Keratinocyte (primary cell): ENCODE measurements at regions not wholly inside any gene's neighbourhood (a gene's known extent, or its start where the extent isn't known, plus 50 kb on each side); places are given as distances from the start of the nearest gene placed in this dataset.

ENCODE experiments used
- DNase-seq: peaks from one replicate; pipeline ENCODE4 v3.0.0-alpha.2; 2011; ENCODE audit warnings: low read depth, missing footprints, low spot score
- FAIRE-seq: peaks from 2 replicates; lab custom pipeline; 2011; peaks lifted over from hg19 to GRCh38; lab: Jason Lieb, UNC
- H2AFZ ChIP-seq: 2 replicates; pipeline ENCODE4 v1.6.0; 2012; ENCODE audit warnings: low read length, control low read depth, inconsistent platforms; ENCODE audit not compliant: control insufficient read depth
- H3K27ac ChIP-seq: 2 replicates; pipeline ENCODE4 v1.5.1; 2011; ENCODE audit warnings: low read length; ENCODE audit not compliant: control insufficient read depth, insufficient read depth
- H3K27me3 ChIP-seq: 3 replicates; pipeline ENCODE4 v1.6.0; 2011; ENCODE audit warnings: low read length; ENCODE audit not compliant: control insufficient read depth, insufficient read depth; ENCODE audit errors: extremely low read depth
- H3K36me3 ChIP-seq, 2 experiments: 2 replicates in 1 of 2; 3 replicates in 1 of 2; pipeline ENCODE4 v1.5.1; 2011; ENCODE audit warnings: low read length in 2 of 2, mild to moderate bottlenecking in 1 of 2; ENCODE audit not compliant: control insufficient read depth in 2 of 2, insufficient read depth in 2 of 2; ENCODE audit errors: extremely low read depth in 1 of 2
- H3K4me1 ChIP-seq: 3 replicates; pipeline ENCODE4 v1.5.1; 2011; ENCODE audit warnings: low read length; ENCODE audit not compliant: control insufficient read depth, insufficient read depth; ENCODE audit errors: extremely low read depth
- H3K4me2 ChIP-seq: 3 replicates; pipeline ENCODE4 v1.6.0; 2011; ENCODE audit warnings: low read depth, low read length; ENCODE audit not compliant: control insufficient read depth, insufficient read depth; ENCODE audit errors: extremely low read depth
- H3K4me3 ChIP-seq, 3 experiments: fragments of 200-600 bp in 1 of 3; sonication (generic) in 1 of 3; 2 replicates in 2 of 3; 3 replicates in 1 of 3; pipeline ENCODE4 v1.5.1; 2011 to 2016; ENCODE audit warnings: low read length in 3 of 3, mild to moderate bottlenecking in 3 of 3, control low read depth in 2 of 3, inconsistent platforms in 1 of 3, low read depth in 1 of 3, mixed read lengths in 1 of 3, mixed run types in 1 of 3, moderate library complexity in 1 of 3; ENCODE audit not compliant: control insufficient read depth in 2 of 3, insufficient read depth in 2 of 3; ENCODE audit errors: extremely low read depth in 1 of 3
- H3K79me2 ChIP-seq: 2 replicates; pipeline ENCODE4 v1.6.0; 2012; ENCODE audit warnings: low read length; ENCODE audit not compliant: control insufficient read depth, insufficient read depth
- H3K9ac ChIP-seq: 3 replicates; pipeline ENCODE4 v1.6.0; 2011; ENCODE audit warnings: low read length; ENCODE audit not compliant: control insufficient read depth, insufficient read depth; ENCODE audit errors: extremely low read depth
- H3K9me1 ChIP-seq: 3 replicates; pipeline ENCODE4 v1.6.0; 2011; ENCODE audit warnings: low read length; ENCODE audit not compliant: control insufficient read depth, insufficient read depth; ENCODE audit errors: extremely low read depth
- H3K9me3 ChIP-seq: 2 replicates; pipeline ENCODE4 v1.5.1; 2012; ENCODE audit warnings: low read depth, low read length; ENCODE audit not compliant: control insufficient read depth
- H4K20me1 ChIP-seq: 3 replicates; pipeline ENCODE4 v1.6.0; 2011; ENCODE audit warnings: low read length; ENCODE audit not compliant: control insufficient read depth, insufficient read depth; ENCODE audit errors: extremely low read depth
- EZH2 ChIP-seq: IDR thresholded peaks from one replicate; pipeline ENCODE4 v1.6.1; 2012; ENCODE audit warnings: inconsistent platforms, mild to moderate bottlenecking, low read length, moderate library complexity
- dilution Hi-C: fragments of 300-500 bp; cut with MboI; formaldehyde crosslinking; loops from one replicate; pipeline ENCODE4 v1.7.0; 2020; ENCODE audit warnings: low sequenced_read_pairs; ENCODE audit not compliant: extremely low pct_ligation_motif_present
- TF ChIP-seq, protein P1 (sequence below), 3 experiments: IDR thresholded peaks in 1 of 3; conservative IDR thresholded peaks in 1 of 3; optimal IDR thresholded peaks in 1 of 3; 2 replicates in 2 of 3; 3 replicates in 1 of 3; pipeline versions ENCODE3 to v1.5.1; 2011; ENCODE audit warnings: low read length in 3 of 3, mild to moderate bottlenecking in 3 of 3, moderate library complexity in 2 of 3, control low read depth in 1 of 3, inconsistent platforms in 1 of 3; ENCODE audit not compliant: insufficient read depth in 2 of 3; ENCODE audit errors: extremely low read depth in 1 of 3

DNA sequence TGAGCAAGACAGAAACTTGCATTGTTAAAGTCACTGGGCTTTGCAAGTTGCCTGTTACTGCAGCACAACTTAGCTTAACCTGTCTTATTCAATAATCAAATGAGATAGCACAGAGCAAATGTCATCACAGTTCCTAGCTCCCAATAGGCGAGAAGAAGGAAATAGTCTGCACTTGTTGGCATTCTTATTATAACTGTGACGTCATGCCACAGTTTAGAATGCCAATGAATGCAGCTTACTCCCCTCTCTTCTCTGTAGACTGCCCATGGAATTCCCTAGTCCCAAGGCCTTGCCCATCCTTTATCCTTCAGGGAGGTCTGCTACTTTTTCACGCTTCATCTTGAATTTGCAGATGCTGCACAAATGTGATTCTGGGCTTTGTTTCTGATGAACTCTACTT lies 1094.9 kb upstream of the AUTS2 start:
- DNase-seq = no peak
- no peak overlapping the region for H3K9ac ChIP-seq
- no peak overlapping the region for H3K4me3 ChIP-seq
- dilution Hi-C loops = no loop called here
- no peak overlapping the region for H3K4me2 ChIP-seq
- no peaks in the 10 kb centered on the region for H3K9me3 ChIP-seq
- no peak for FAIRE-seq
- no peaks in the 10 kb centered on the region for H3K4me1 ChIP-seq
- no peaks in the 10 kb centered on the region for H3K36me3 ChIP-seq
- H3K9me1 ChIP-seq = no peaks in the 10 kb centered on the region
- no peak overlapping the region for H3K27ac ChIP-seq
- no peaks in the 10 kb centered on the region for H3K27me3 ChIP-seq
- no peaks in the 10 kb centered on the region for H3K79me2 ChIP-seq
- H4K20me1 ChIP-seq = no peaks in the 10 kb centered on the region
- no peak overlapping the region for H2AFZ ChIP-seq
- TF ChIP-seq, protein P1, sequence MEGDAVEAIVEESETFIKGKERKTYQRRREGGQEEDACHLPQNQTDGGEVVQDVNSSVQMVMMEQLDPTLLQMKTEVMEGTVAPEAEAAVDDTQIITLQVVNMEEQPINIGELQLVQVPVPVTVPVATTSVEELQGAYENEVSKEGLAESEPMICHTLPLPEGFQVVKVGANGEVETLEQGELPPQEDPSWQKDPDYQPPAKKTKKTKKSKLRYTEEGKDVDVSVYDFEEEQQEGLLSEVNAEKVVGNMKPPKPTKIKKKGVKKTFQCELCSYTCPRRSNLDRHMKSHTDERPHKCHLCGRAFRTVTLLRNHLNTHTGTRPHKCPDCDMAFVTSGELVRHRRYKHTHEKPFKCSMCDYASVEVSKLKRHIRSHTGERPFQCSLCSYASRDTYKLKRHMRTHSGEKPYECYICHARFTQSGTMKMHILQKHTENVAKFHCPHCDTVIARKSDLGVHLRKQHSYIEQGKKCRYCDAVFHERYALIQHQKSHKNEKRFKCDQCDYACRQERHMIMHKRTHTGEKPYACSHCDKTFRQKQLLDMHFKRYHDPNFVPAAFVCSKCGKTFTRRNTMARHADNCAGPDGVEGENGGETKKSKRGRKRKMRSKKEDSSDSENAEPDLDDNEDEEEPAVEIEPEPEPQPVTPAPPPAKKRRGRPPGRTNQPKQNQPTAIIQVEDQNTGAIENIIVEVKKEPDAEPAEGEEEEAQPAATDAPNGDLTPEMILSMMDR (optimal IDR thresholded peaks at IDR 0.05 in 1 of 3, IDR thresholded peaks at IDR 0.05 in 1 of 3, conservative IDR thresholded peaks at IDR 0.05 in 1 of 3; ENCODE audit: extremely low read depth in 1 of 3, insufficient read depth in 2 of 3, low read length in 3 of 3) = no peak
- no peak for TF ChIP-seq EZH2

DNA sequence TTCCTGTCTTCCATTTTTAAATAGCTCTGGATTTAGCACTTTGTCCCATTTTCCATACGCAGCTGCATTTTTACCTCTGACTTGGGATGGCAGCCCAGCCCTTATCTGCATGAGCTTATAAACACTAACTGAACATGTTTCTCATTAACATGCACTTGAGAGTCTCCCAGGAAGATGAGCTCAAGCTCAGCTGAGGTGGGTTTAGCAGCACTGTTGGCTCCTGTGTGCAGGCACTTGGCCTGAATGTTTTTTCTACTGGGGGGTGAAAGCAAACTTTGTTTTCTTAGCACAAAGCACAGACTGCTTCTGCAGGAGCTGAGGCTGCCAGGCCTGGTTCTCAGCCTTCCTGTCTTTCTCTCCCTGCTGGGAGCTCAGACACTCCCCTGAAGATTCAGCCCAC lies 1093.6 kb upstream of the AUTS2 start:
- H3K27ac ChIP-seq = no peak overlapping the region
- no peak overlapping the region for H2AFZ ChIP-seq
- no peaks in the 10 kb centered on the region for H3K27me3 ChIP-seq
- no peaks in the 10 kb centered on the region for H3K4me1 ChIP-seq
- no peak overlapping the region for H3K4me2 ChIP-seq
- H3K36me3 ChIP-seq = no peaks in the 10 kb centered on the region
- dilution Hi-C loops = no loop called here
- H4K20me1 ChIP-seq = no peaks in the 10 kb centered on the region
- no peak for DNase-seq
- no peak for FAIRE-seq
- H3K79me2 ChIP-seq = no peaks in the 10 kb centered on the region
- H3K9me1 ChIP-seq = no peaks in the 10 kb centered on the region
- H3K9me3 ChIP-seq = no peaks in the 10 kb centered on the region
- no peak overlapping the region for H3K9ac ChIP-seq
- TF ChIP-seq, protein P1 (optimal IDR thresholded peaks at IDR 0.05 in 1 of 3, IDR thresholded peaks at IDR 0.05 in 1 of 3, conservative IDR thresholded peaks at IDR 0.05 in 1 of 3; ENCODE audit: extremely low read depth in 1 of 3, insufficient read depth in 2 of 3, low read length in 3 of 3) = no peak
- no peak for TF ChIP-seq EZH2
- H3K4me3 ChIP-seq = no peak overlapping the region
